H1 (cell line): ENCODE measurements at regions not wholly inside any gene's neighbourhood (a gene's known extent, or its start where the extent isn't known, plus 50 kb on each side); places are given as distances from the start of the nearest gene placed in this dataset.

Experiments
- CTCF ChIA-PET: fragments of 300-600 bp; sonication (Branson Sonifier 250); formaldehyde crosslinking; loops from one replicate; lab custom pipeline; 2021; ENCODE audit not compliant: partially characterized antibody; lab: Charles Lee
- POLR2A ChIA-PET: fragments of 300-600 bp; sonication (Branson Sonifier 250); formaldehyde crosslinking; loops from one replicate; lab custom pipeline; 2021; ENCODE audit warnings: inconsistent platforms; ENCODE audit not compliant: partially characterized antibody; lab: Charles Lee
- DNase-seq, 2 experiments: peaks; one replicate each; pipeline versions ENCODE4 v3.0.0 to v3.0.0-alpha.2; 2010 to 2022; ENCODE audit warnings: low spot score in 2 of 2, low read depth in 1 of 2, mixed read lengths in 1 of 2
- FAIRE-seq: peaks from 2 replicates; lab custom pipeline; 2011; peaks lifted over from hg19 to GRCh38; lab: Jason Lieb, UNC
- H2AFZ ChIP-seq: 2 replicates; pipeline ENCODE4 v1.8.1; 2012; ENCODE audit warnings: low read length, inconsistent platforms
- H2AK5ac ChIP-seq: 2 replicates; pipeline ENCODE4 v1.6.1; 2013; ENCODE audit warnings: low read depth, low read length
- H2BK120ac ChIP-seq: replicated peaks from 2 replicates; pipeline ENCODE3; 2013; ENCODE audit warnings: low read depth, low read length, inconsistent platforms
- H2BK12ac ChIP-seq: 2 replicates; pipeline ENCODE4 v1.6.1; 2013; ENCODE audit warnings: low read depth, low read length
- H2BK15ac ChIP-seq: 2 replicates; pipeline ENCODE4 v1.6.1; 2013; ENCODE audit warnings: low read length
- H2BK20ac ChIP-seq: 2 replicates; pipeline ENCODE4 v1.6.1; 2013; ENCODE audit warnings: low read length
- H2BK5ac ChIP-seq: 2 replicates; pipeline ENCODE4 v1.6.1; 2013; ENCODE audit warnings: low read depth, low read length
- H3K14ac ChIP-seq: 2 replicates; pipeline ENCODE4 v1.6.1; 2013; ENCODE audit warnings: inconsistent platforms; ENCODE audit not compliant: insufficient read length
- H3K18ac ChIP-seq: 2 replicates; pipeline ENCODE4 v1.6.1; 2013; ENCODE audit warnings: low read length; ENCODE audit errors: extremely low read depth
- H3K23ac ChIP-seq: 2 replicates; pipeline ENCODE4 v1.6.1; 2013; ENCODE audit warnings: inconsistent platforms; ENCODE audit not compliant: insufficient read length
- H3K23me2 ChIP-seq: 2 replicates; pipeline ENCODE4 v1.6.1; 2013; ENCODE audit warnings: low read depth, low read length
- H3K27ac ChIP-seq: 2 replicates; pipeline ENCODE4 v1.6.1; 2011; ENCODE audit warnings: low read depth, low read length, inconsistent platforms
- H3K27me3 ChIP-seq, 4 experiments: replicated peaks in 1 of 4; 1 replicate in 1 of 4; 2 replicates in 3 of 4; pipeline versions ENCODE4 v1.6.1 to v1.8.1; 2011 to 2013; ENCODE audit warnings: low read length in 3 of 4, mild to moderate bottlenecking in 3 of 4, inconsistent platforms in 2 of 4, mixed read lengths in 2 of 4, moderate library complexity in 1 of 4; ENCODE audit not compliant: control insufficient read depth in 3 of 4, insufficient read depth in 3 of 4; ENCODE audit errors: extremely low read depth in 1 of 4
- H3K36me3 ChIP-seq, 4 experiments: 2 replicates each; pipeline versions ENCODE4 v1.6.1 to v1.8.1; 2011 to 2013; ENCODE audit warnings: mild to moderate bottlenecking in 4 of 4, low read length in 3 of 4, moderate library complexity in 2 of 4, control low read depth in 1 of 4, inconsistent platforms in 1 of 4; ENCODE audit not compliant: insufficient read depth in 4 of 4, control insufficient read depth in 2 of 4
- H3K4ac ChIP-seq: replicated peaks from 2 replicates; pipeline ENCODE3; 2013; ENCODE audit warnings: low read length, low read depth, mixed read lengths, inconsistent platforms; ENCODE audit not compliant: insufficient read length
- H3K4me1 ChIP-seq, 4 experiments: replicated peaks in 1 of 4; 1 replicate in 1 of 4; 2 replicates in 3 of 4; pipeline versions ENCODE4 v1.6.1 to v1.8.1; 2011 to 2013; ENCODE audit warnings: low read length in 3 of 4, inconsistent platforms in 2 of 4, mixed read lengths in 1 of 4; ENCODE audit not compliant: insufficient read depth in 4 of 4, control insufficient read depth in 3 of 4
- H3K4me2 ChIP-seq, 2 experiments: 2 replicates each; pipeline versions ENCODE4 v1.6.1 to v1.8.1; 2011 to 2013; ENCODE audit warnings: low read depth in 2 of 2, low read length in 2 of 2, control low read depth in 1 of 2, inconsistent platforms in 1 of 2, mild to moderate bottlenecking in 1 of 2; ENCODE audit not compliant: insufficient read depth in 1 of 2
- H3K4me3 ChIP-seq, 4 experiments: fragments of 200-600, 300-600 bp in 1 of 4; sonication (generic), shearing (Covaris generic), sonication (Bioruptor Twin) in 1 of 4; 2 replicates each; pipeline versions ENCODE4 v1.5.1 to v1.8.1; 2011 to 2016; ENCODE audit warnings: low read length in 4 of 4, low read depth in 3 of 4, control low read depth in 2 of 4, inconsistent platforms in 2 of 4, mild to moderate bottlenecking in 2 of 4, mixed read lengths in 1 of 4, moderate library complexity in 1 of 4; ENCODE audit not compliant: insufficient read depth in 2 of 4; ENCODE audit errors: extremely low read depth in 1 of 4
- H3K56ac ChIP-seq: replicated peaks from 2 replicates; pipeline ENCODE3; 2013; ENCODE audit warnings: low read depth, mild to moderate bottlenecking, mixed read lengths, low read length, inconsistent platforms; ENCODE audit not compliant: insufficient read length
- H3K79me1 ChIP-seq: 2 replicates; pipeline ENCODE4 v1.6.1; 2013; ENCODE audit warnings: low read depth, low read length, control low read depth
- H3K79me2 ChIP-seq, 2 experiments: 2 replicates each; pipeline versions ENCODE4 v1.6.1 to v1.8.1; 2012 to 2013; ENCODE audit warnings: low read length in 2 of 2, mild to moderate bottlenecking in 2 of 2, inconsistent platforms in 1 of 2; ENCODE audit not compliant: insufficient read depth in 2 of 2, control insufficient read depth in 1 of 2
- H3K9ac ChIP-seq, 4 experiments: replicated peaks in 1 of 4; 1 replicate in 1 of 4; 2 replicates in 3 of 4; pipeline versions ENCODE4 v1.6.1 to v1.8.1; 2011 to 2013; ENCODE audit warnings: low read depth in 3 of 4, low read length in 3 of 4, control low read depth in 2 of 4, mild to moderate bottlenecking in 2 of 4, moderate library complexity in 2 of 4, inconsistent platforms in 1 of 4; ENCODE audit errors: extremely low read depth in 1 of 4
- H3K9me3 ChIP-seq, 2 experiments: 2 replicates each; pipeline versions ENCODE4 v1.6.1 to v1.8.1; 2012 to 2013; ENCODE audit warnings: mild to moderate bottlenecking in 2 of 2, moderate library complexity in 2 of 2, control low read depth in 1 of 2, inconsistent platforms in 1 of 2, low read depth in 1 of 2, low read length in 1 of 2, mixed read lengths in 1 of 2; ENCODE audit not compliant: insufficient read depth in 2 of 2
- H4K20me1 ChIP-seq, 2 experiments: replicated peaks in 1 of 2; 2 replicates each; pipeline versions ENCODE3 to v1.8.1; 2011 to 2013; ENCODE audit warnings: inconsistent platforms in 2 of 2, low read length in 2 of 2, mild to moderate bottlenecking in 1 of 2; ENCODE audit not compliant: insufficient read depth in 2 of 2, control insufficient read depth in 1 of 2
- H4K5ac ChIP-seq: 2 replicates; pipeline ENCODE4 v1.6.1; 2013; ENCODE audit warnings: low read length, low read depth, mixed read lengths, inconsistent platforms; ENCODE audit not compliant: insufficient read length
- H4K8ac ChIP-seq: 2 replicates; pipeline ENCODE4 v1.8.0; 2013; ENCODE audit warnings: mild to moderate bottlenecking, moderate library complexity, low read length, inconsistent platforms; ENCODE audit not compliant: insufficient read depth; ENCODE audit errors: extremely low read depth
- H4K91ac ChIP-seq: replicated peaks from 2 replicates; pipeline ENCODE3; 2013; ENCODE audit warnings: low read length, mixed read lengths, inconsistent platforms; ENCODE audit not compliant: insufficient read length
- CREB1 ChIP-seq: IDR thresholded peaks from 2 replicates; pipeline ENCODE4 v1.6.1; 2012; ENCODE audit warnings: inconsistent platforms
- CTBP2 ChIP-seq: IDR thresholded peaks from 2 replicates; pipeline ENCODE4 v1.7.0; 2011; ENCODE audit warnings: borderline replicate concordance, mild to moderate bottlenecking, moderate library complexity, mixed read lengths, low read length; ENCODE audit not compliant: insufficient read depth, insufficient read length
- EGR1 ChIP-seq: IDR thresholded peaks from 2 replicates; pipeline ENCODE4 v1.6.1; 2011; ENCODE audit warnings: low read depth, low read length, borderline replicate concordance
- NANOG ChIP-seq: IDR thresholded peaks from 2 replicates; pipeline ENCODE4 v1.6.1; 2011; ENCODE audit warnings: low read length, low read depth, mild to moderate bottlenecking, inconsistent platforms; ENCODE audit not compliant: insufficient read depth, poor library complexity, severe bottlenecking
- NRF1 ChIP-seq: IDR thresholded peaks from 2 replicates; pipeline ENCODE4 v1.6.1; 2011; ENCODE audit warnings: mild to moderate bottlenecking, low read depth, low read length, improper control_type of control experiment
- POLR2A ChIP-seq, 2 experiments: IDR thresholded peaks; 1 replicate in 1 of 2; 2 replicates in 1 of 2; pipeline ENCODE4 v1.6.1; 2011; ENCODE audit warnings: low read depth in 2 of 2, low read length in 2 of 2, mild to moderate bottlenecking in 2 of 2; ENCODE audit errors: control extremely low read depth in 1 of 2
- SAP30 ChIP-seq: fragments of 300-600 bp; sonication (generic); IDR thresholded peaks from 2 replicates; pipeline ENCODE4 v1.7.1; 2012; ENCODE audit warnings: low read length, moderate library complexity, mild to moderate bottlenecking, inconsistent platforms; ENCODE audit not compliant: insufficient read depth, insufficient replicate concordance
- TBP ChIP-seq: IDR thresholded peaks from 2 replicates; pipeline ENCODE4 v1.6.1; 2011; ENCODE audit warnings: low read depth, low read length, improper control_type of control experiment
- WGBS, 2 experiments: shearing (Covaris generic) in 1 of 2; methylation state at CpG; one replicate each; pipeline versions ENCODE4 v1.1.6 to v1.1.7; 2013 to 2015; ENCODE audit warnings: low lambda C conversion rate in 2 of 2, mixed read lengths in 2 of 2, inconsistent platforms in 1 of 2, low coverage in 1 of 2, missing lambda C conversion rate in 1 of 2; ENCODE audit not compliant: insufficient replicate concordance in 2 of 2, insufficient coverage in 1 of 2, insufficient read length in 1 of 2; ENCODE audit errors: extremely low coverage in 1 of 2, missing lambda C conversion rate in 1 of 2; 5-methylcytosine and 5-hydroxymethylcytosine counted together

DNA sequence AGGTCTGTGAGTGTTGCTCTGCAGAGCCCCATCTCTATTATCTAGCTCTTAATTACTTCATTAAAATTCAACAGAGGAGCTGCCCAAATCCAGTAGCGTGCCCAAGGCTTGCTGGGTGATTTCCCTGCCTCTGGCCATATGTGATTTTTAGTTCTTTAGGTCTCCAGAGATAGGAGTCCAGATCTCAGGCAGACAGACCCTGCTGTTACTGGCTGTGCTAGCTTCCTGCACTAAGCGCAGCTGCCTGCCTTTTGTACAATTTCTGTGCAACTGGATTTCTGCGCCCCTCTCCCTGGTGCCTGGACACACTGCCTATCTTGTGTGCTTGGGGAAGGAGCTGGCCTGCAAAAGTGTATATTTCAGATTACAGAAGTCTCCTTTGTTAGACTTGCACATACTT lies 136.5 kb downstream of the TDRD15 start:
- H3K9ac ChIP-seq, result no peak overlapping the region
- no peaks in the 10 kb centered on the region for H3K9me3 ChIP-seq
- no peak overlapping the region for H3K27ac ChIP-seq
- H4K8ac ChIP-seq, result no peak overlapping the region
- H2BK120ac ChIP-seq, result no peak overlapping the region
- H4K91ac ChIP-seq, result no peak overlapping the region
- no peak overlapping the region for H3K4ac ChIP-seq
- no peak overlapping the region for H4K5ac ChIP-seq
- H3K79me1 ChIP-seq, result no peaks in the 10 kb centered on the region
- FAIRE-seq (no peak), DNase-seq (no peak)
- no peak overlapping the region for H3K56ac ChIP-seq
- H3K4me3 ChIP-seq, result no peak overlapping the region
- H3K4me1 ChIP-seq, result peaks cover 0 to 5% (median 0%) of the 10 kb centered on the region in 4 experiments; a peak in 1 of 7 replicates
- H3K4me2 ChIP-seq, result no peak overlapping the region
- H2BK5ac ChIP-seq, result no peak overlapping the region
- H3K27me3 ChIP-seq, result no peaks in the 10 kb centered on the region
- WGBS, 2 experiments, result 92% methylated on average over 3 of the region's 3 CpGs; no CpG with 5 or more reads in 1 of the 2 experiments
- H2BK20ac ChIP-seq, result no peak overlapping the region
- H3K23me2 ChIP-seq, result no peaks in the 10 kb centered on the region
- CTCF ChIA-PET, result interaction anchor here (0.8 to 4.1 kb wide), 3 partner anchors 10 to 56 kb away, joined by 3 to 22 read pairs (median 4); no protein-coding TSS in a partner anchor
- no peaks in the 10 kb centered on the region for H4K20me1 ChIP-seq
- H3K14ac ChIP-seq, result no peak overlapping the region
- no peak for TF ChIP-seq SAP30
- no peak for TF ChIP-seq TBP
- no peak for TF ChIP-seq CTBP2
- TF ChIP-seq NRF1, result no peak
- TF ChIP-seq POLR2A (IDR thresholded peaks at IDR 0.05; ENCODE audit: control extremely low read depth in 1 of 2, low read depth in 2 of 2, low read length in 2 of 2), result no peak
- TF ChIP-seq CREB1, result no peak
- no peak for TF ChIP-seq NANOG
- TF ChIP-seq EGR1, result no peak
- no peak overlapping the region for H2BK12ac ChIP-seq
- H3K36me3 ChIP-seq, result no peaks in the 10 kb centered on the region
- no peak overlapping the region for H2AK5ac ChIP-seq
- H2BK15ac ChIP-seq, result no peak overlapping the region
- H3K79me2 ChIP-seq, result no peaks in the 10 kb centered on the region
- H3K23ac ChIP-seq, result no peak overlapping the region
- H2AFZ ChIP-seq, result no peak overlapping the region
- POLR2A ChIA-PET, result no interaction called here
- no peak overlapping the region for H3K18ac ChIP-seq
